H9 (cell line): ENCODE measurements at regions not wholly inside any gene's neighbourhood (a gene's known extent, or its start where the extent isn't known, plus 50 kb on each side); places are given as distances from the start of the nearest gene placed in this dataset.

Source experiments
- DNase-seq: peaks from one replicate; pipeline ENCODE4 v3.0.0-alpha.2; 2017
- H2AFZ ChIP-seq: one replicate; pipeline ENCODE4 v1.6.1; 2013; ENCODE audit warnings: mild to moderate bottlenecking, low read length, control low read depth, moderate library complexity
- H2AK5ac ChIP-seq: 2 replicates; pipeline ENCODE4 v1.6.1; 2013; ENCODE audit warnings: low read length, control low read depth, mixed read lengths; ENCODE audit not compliant: insufficient read length
- H2BK120ac ChIP-seq: one replicate; pipeline ENCODE4 v1.6.1; 2013; ENCODE audit warnings: low read depth, mild to moderate bottlenecking, low read length, control low read depth, inconsistent platforms; ENCODE audit not compliant: poor library complexity, severe bottlenecking
- H2BK12ac ChIP-seq: 2 replicates; pipeline ENCODE4 v1.6.1; 2013; ENCODE audit warnings: low read length, control low read depth, mixed read lengths, low read depth; ENCODE audit not compliant: insufficient read length
- H2BK15ac ChIP-seq: 2 replicates; pipeline ENCODE4 v1.6.1; 2013; ENCODE audit warnings: low read depth, low read length, control low read depth
- H2BK20ac ChIP-seq: one replicate; pipeline ENCODE4 v1.6.1; 2013; ENCODE audit warnings: low read depth, mild to moderate bottlenecking, low read length, control low read depth, inconsistent platforms; ENCODE audit not compliant: poor library complexity, severe bottlenecking
- H2BK5ac ChIP-seq: 2 replicates; pipeline ENCODE4 v1.6.1; 2013; ENCODE audit warnings: low read length, control low read depth, mixed read lengths; ENCODE audit not compliant: insufficient read length
- H3K14ac ChIP-seq: 2 replicates; pipeline ENCODE4 v1.6.1; 2013; ENCODE audit warnings: low read length, control low read depth; ENCODE audit not compliant: insufficient read depth
- H3K18ac ChIP-seq: 2 replicates; pipeline ENCODE4 v1.6.1; 2013; ENCODE audit warnings: low read depth, mild to moderate bottlenecking, mixed read lengths, low read length, control low read depth; ENCODE audit not compliant: insufficient read length
- H3K23ac ChIP-seq: 2 replicates; pipeline ENCODE4 v1.6.1; 2013; ENCODE audit warnings: low read length, control low read depth, mixed read lengths, low read depth; ENCODE audit not compliant: insufficient read length
- H3K23me2 ChIP-seq: 2 replicates; pipeline ENCODE4 v1.6.1; 2013; ENCODE audit warnings: low read depth, mild to moderate bottlenecking, mixed read lengths, low read length, control low read depth; ENCODE audit not compliant: insufficient read length, poor library complexity, severe bottlenecking
- H3K27ac ChIP-seq: 2 replicates; pipeline ENCODE4 v1.5.1; 2013; ENCODE audit warnings: low read length, control low read depth, mixed read lengths, low read depth; ENCODE audit not compliant: insufficient read length
- H3K27me3 ChIP-seq: 2 replicates; pipeline ENCODE4 v1.6.1; 2013; ENCODE audit warnings: low read length, control low read depth, inconsistent platforms; ENCODE audit not compliant: insufficient read depth
- H3K4ac ChIP-seq: 2 replicates; pipeline ENCODE4 v1.6.1; 2013; ENCODE audit warnings: low read depth, mild to moderate bottlenecking, control low read depth, inconsistent platforms, low read length, moderate library complexity
- H3K4me1 ChIP-seq: 2 replicates; pipeline ENCODE4 v1.6.1; 2013; ENCODE audit warnings: low read length, control low read depth, inconsistent platforms; ENCODE audit not compliant: insufficient read depth
- H3K4me2 ChIP-seq: 2 replicates; pipeline ENCODE4 v1.6.1; 2013; ENCODE audit warnings: low read length, control low read depth, mixed read lengths; ENCODE audit not compliant: insufficient read length, insufficient read depth
- H3K56ac ChIP-seq: 2 replicates; pipeline ENCODE4 v1.6.1; 2013; ENCODE audit warnings: low read depth, mild to moderate bottlenecking, mixed read lengths, low read length, control low read depth; ENCODE audit not compliant: insufficient read length
- H3K79me1 ChIP-seq: 2 replicates; pipeline ENCODE4 v1.6.1; 2013; ENCODE audit warnings: low read depth, mild to moderate bottlenecking, moderate library complexity, low read length, control low read depth, inconsistent platforms; ENCODE audit not compliant: insufficient read depth, poor library complexity, severe bottlenecking
- H3K79me2 ChIP-seq: 2 replicates; pipeline ENCODE4 v1.6.1; 2013; ENCODE audit warnings: low read length, control low read depth, inconsistent platforms; ENCODE audit not compliant: insufficient read depth
- H3K9ac ChIP-seq: 2 replicates; pipeline ENCODE4 v1.6.1; 2013; ENCODE audit warnings: low read length, control low read depth, mixed read lengths; ENCODE audit not compliant: insufficient read length; ENCODE audit errors: extremely low read depth
- H3K9me3 ChIP-seq: one replicate; pipeline ENCODE4 v1.6.1; 2013; ENCODE audit warnings: low read depth, low read length, inconsistent platforms; ENCODE audit not compliant: control insufficient read depth
- H3T11ph ChIP-seq: one replicate; pipeline ENCODE4 v1.6.1; 2013; ENCODE audit warnings: mild to moderate bottlenecking, low read length, control low read depth, inconsistent platforms
- H4K20me1 ChIP-seq: one replicate; pipeline ENCODE4 v1.6.1; 2013; ENCODE audit not compliant: control insufficient read depth, insufficient read length, insufficient read depth
- H4K5ac ChIP-seq: 2 replicates; pipeline ENCODE4 v1.6.1; 2013; ENCODE audit warnings: low read depth, mild to moderate bottlenecking, mixed read lengths, low read length, control low read depth; ENCODE audit not compliant: insufficient read length
- H4K8ac ChIP-seq: replicated peaks from 2 replicates; pipeline ENCODE4 v1.6.1; 2013; ENCODE audit warnings: low read length, control low read depth, mixed read lengths, low read depth; ENCODE audit not compliant: insufficient read length
- H4K91ac ChIP-seq: 2 replicates; pipeline ENCODE4 v1.6.1; 2013; ENCODE audit warnings: low read depth, mild to moderate bottlenecking, moderate library complexity, mixed read lengths, low read length, control low read depth; ENCODE audit not compliant: insufficient read length
- H3K27ac Mint-ChIP-seq, 3 experiments: 2 replicates in 2 of 3; 3 replicates in 1 of 3; pipeline ENCODE4 v1.8.0; 2020 to 2021; ENCODE audit warnings: mixed read lengths in 3 of 3, mild to moderate bottlenecking in 1 of 3, moderate library complexity in 1 of 3
- H3K27me3 Mint-ChIP-seq: 2 replicates; pipeline ENCODE4 v1.8.0; 2021; ENCODE audit warnings: low read depth, mild to moderate bottlenecking, moderate library complexity, mixed read lengths
- H3K36me3 Mint-ChIP-seq, 3 experiments: 2 replicates in 2 of 3; 3 replicates in 1 of 3; pipeline ENCODE4 v1.8.0; 2020 to 2021; ENCODE audit warnings: low read depth in 3 of 3, mixed read lengths in 3 of 3; ENCODE audit not compliant: insufficient read depth in 1 of 3
- H3K4me1 Mint-ChIP-seq, 2 experiments: 2 replicates each; pipeline ENCODE4 v1.8.0; 2020; ENCODE audit warnings: mixed read lengths in 2 of 2
- H3K4me3 Mint-ChIP-seq, 2 experiments: 2 replicates in 1 of 2; 3 replicates in 1 of 2; pipeline ENCODE4 v1.8.0; 2020 to 2021; ENCODE audit warnings: mild to moderate bottlenecking in 2 of 2, mixed read lengths in 2 of 2, moderate library complexity in 1 of 2
- H3K9me3 Mint-ChIP-seq, 2 experiments: 2 replicates in 1 of 2; 3 replicates in 1 of 2; pipeline ENCODE4 v1.8.0; 2020; ENCODE audit warnings: mild to moderate bottlenecking in 2 of 2, mixed read lengths in 2 of 2, moderate library complexity in 1 of 2
- WGBS: extraction: QIAGEN DNeasy Blood & Tissue Kit; methylation state at CpG from one replicate; pipeline ENCODE4 v1.1.7; 2013; ENCODE audit warnings: missing lambda C conversion rate, low lambda C conversion rate, mixed read lengths; ENCODE audit not compliant: insufficient read length; ENCODE audit errors: extremely low coverage; 5-methylcytosine and 5-hydroxymethylcytosine counted together
- TF ChIP-seq, protein P1 (sequence below): fragments of 200-600 bp; sonication (generic); conservative IDR thresholded peaks from 3 replicates; pipeline ENCODE4 v1.8.0; 2021; ENCODE audit warnings: antibody characterized with exemption, mild to moderate bottlenecking

GRCh38 chr15:85992224-85992623 is 87.4 kb upstream of the AGBL1 start:
- no peak for DNase-seq
- H4K20me1 ChIP-seq, result no peaks in the 10 kb centered on the region
- H4K5ac ChIP-seq, result no peak overlapping the region
- H3T11ph ChIP-seq, result no peak overlapping the region
- H2AFZ ChIP-seq, result no peak overlapping the region
- no peak overlapping the region for H3K56ac ChIP-seq
- no peak overlapping the region for H4K8ac ChIP-seq
- peaks cover 0 to 5% of the 10 kb centered on the region in 2 experiments; a peak in 2 of 5 replicates for H3K9me3 Mint-ChIP-seq
- no peak overlapping the region for H2BK20ac ChIP-seq
- no peaks in the 10 kb centered on the region for H3K27me3 ChIP-seq
- no peak overlapping the region for H3K18ac ChIP-seq
- no peaks in the 10 kb centered on the region for H3K79me2 ChIP-seq
- no peak overlapping the region for H3K4me3 Mint-ChIP-seq
- H3K4me2 ChIP-seq, result no peak overlapping the region
- no peaks in the 10 kb centered on the region for H3K4me1 ChIP-seq
- no peak overlapping the region for H2BK5ac ChIP-seq
- no peaks in the 10 kb centered on the region for H3K27me3 Mint-ChIP-seq
- H4K91ac ChIP-seq, result no peak overlapping the region
- H3K9me3 ChIP-seq, result no peaks in the 10 kb centered on the region
- no CpG with 5 or more reads among the region's 3 CpGs for WGBS
- no peak overlapping the region for H3K4ac ChIP-seq
- no peak overlapping the region for H2BK12ac ChIP-seq
- H2BK15ac ChIP-seq, result no peak overlapping the region
- TF ChIP-seq, protein P1, sequence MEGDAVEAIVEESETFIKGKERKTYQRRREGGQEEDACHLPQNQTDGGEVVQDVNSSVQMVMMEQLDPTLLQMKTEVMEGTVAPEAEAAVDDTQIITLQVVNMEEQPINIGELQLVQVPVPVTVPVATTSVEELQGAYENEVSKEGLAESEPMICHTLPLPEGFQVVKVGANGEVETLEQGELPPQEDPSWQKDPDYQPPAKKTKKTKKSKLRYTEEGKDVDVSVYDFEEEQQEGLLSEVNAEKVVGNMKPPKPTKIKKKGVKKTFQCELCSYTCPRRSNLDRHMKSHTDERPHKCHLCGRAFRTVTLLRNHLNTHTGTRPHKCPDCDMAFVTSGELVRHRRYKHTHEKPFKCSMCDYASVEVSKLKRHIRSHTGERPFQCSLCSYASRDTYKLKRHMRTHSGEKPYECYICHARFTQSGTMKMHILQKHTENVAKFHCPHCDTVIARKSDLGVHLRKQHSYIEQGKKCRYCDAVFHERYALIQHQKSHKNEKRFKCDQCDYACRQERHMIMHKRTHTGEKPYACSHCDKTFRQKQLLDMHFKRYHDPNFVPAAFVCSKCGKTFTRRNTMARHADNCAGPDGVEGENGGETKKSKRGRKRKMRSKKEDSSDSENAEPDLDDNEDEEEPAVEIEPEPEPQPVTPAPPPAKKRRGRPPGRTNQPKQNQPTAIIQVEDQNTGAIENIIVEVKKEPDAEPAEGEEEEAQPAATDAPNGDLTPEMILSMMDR, result no peak
- H3K27ac ChIP-seq, result no peak overlapping the region
- H3K14ac ChIP-seq, result no peak overlapping the region
- no peak overlapping the region for H3K9ac ChIP-seq
- H3K23ac ChIP-seq, result no peak overlapping the region
- H3K36me3 Mint-ChIP-seq, result no peaks in the 10 kb centered on the region
- no peak overlapping the region for H2AK5ac ChIP-seq
- H3K23me2 ChIP-seq, result no peaks in the 10 kb centered on the region
- no peak overlapping the region for H3K27ac Mint-ChIP-seq
- no peak overlapping the region for H2BK120ac ChIP-seq
- H3K4me1 Mint-ChIP-seq, result peaks cover 0 to 3% of the 10 kb centered on the region in 2 experiments; a peak in 3 of 4 replicates
- H3K79me1 ChIP-seq, result no peaks in the 10 kb centered on the region
